A549 (cell line): ENCODE measurements at regions not wholly inside any gene's neighbourhood (a gene's known extent, or its start where the extent isn't known, plus 50 kb on each side); places are given as distances from the start of the nearest gene placed in this dataset.

Source experiments
- ATAC-seq, 2 experiments: fragments of 200-7000 bp in 1 of 2; fragments of >200 bp in 1 of 2; cut with Nextera tagmentation in 1 of 2; cut with Tn5 transposase in 1 of 2; 3 replicates each; pipeline versions ENCODE4 v1.8.0 to v1.9.1; 2018 to 2020; ENCODE audit warnings: mild to moderate bottlenecking in 1 of 2, moderate library complexity in 1 of 2
- CTCF ChIA-PET: fragments of 300-600 bp; sonication (Branson Sonifier 250); formaldehyde crosslinking; extraction: SDS; loops from one replicate; lab custom pipeline; 2021; ENCODE audit warnings: antibody characterized with exemption, inconsistent platforms; lab: Yijun Ruan, JAX
- POLR2A ChIA-PET: fragments of 350-600 bp; formaldehyde crosslinking; extraction: SDS; loops from one replicate; lab custom pipeline; 2021; ENCODE audit warnings: antibody characterized with exemption, inconsistent platforms; lab: Yijun Ruan, JAX
- DNase-seq, 2 experiments: peaks; one replicate each; pipeline versions ENCODE4 v3.0.0 to v3.0.0-alpha.2; 2011 to 2016; ENCODE audit warnings: low read depth in 1 of 2, low spot score in 1 of 2
- FAIRE-seq: peaks from 2 replicates; lab custom pipeline; 2011; peaks lifted over from hg19 to GRCh38; lab: Jason Lieb, UNC
- H3K27ac ChIP-seq, 2 experiments: fragments of >200 bp; sonication (Bioruptor Twin); formaldehyde crosslinking; 3 replicates each; pipeline ENCODE4 v1.5.1; 2016 to 2017
- H3K4me1 ChIP-seq: fragments of >200 bp; sonication (Bioruptor Twin); formaldehyde crosslinking; 3 replicates; pipeline ENCODE4 v1.6.1; 2016
- H3K4me2 ChIP-seq: fragments of >200 bp; sonication (Bioruptor Twin); formaldehyde crosslinking; 3 replicates; pipeline ENCODE4 v1.6.1; 2016
- H3K4me3 ChIP-seq: fragments of >200 bp; sonication (Bioruptor Twin); formaldehyde crosslinking; 3 replicates; pipeline ENCODE4 v1.5.1; 2016
- H3K9me3 ChIP-seq: fragments of >200 bp; sonication (Bioruptor Twin); formaldehyde crosslinking; 3 replicates; pipeline ENCODE4 v1.6.1; 2016
- BCL3 ChIP-seq: fragments of >200 bp; sonication (Bioruptor Twin); formaldehyde crosslinking; IDR thresholded peaks from 3 replicates; pipeline ENCODE4 v1.6.1; 2016
- CBX8 ChIP-seq: fragments of 200-600 bp; sonication (generic); IDR thresholded peaks from 2 replicates; pipeline ENCODE4 v1.6.1; 2016
- CHD2 ChIP-seq: fragments of 150-350 bp; IDR thresholded peaks from 2 replicates; pipeline ENCODE4 v1.6.1; 2014; ENCODE audit warnings: low read length; ENCODE audit not compliant: partially characterized antibody
- CHD4 ChIP-seq: fragments of 200-600 bp; sonication (generic); IDR thresholded peaks from 2 replicates; pipeline ENCODE4 v1.6.1; 2016; ENCODE audit warnings: antibody characterized with exemption, mild to moderate bottlenecking, borderline replicate concordance
- E2F6 ChIP-seq: IDR thresholded peaks from 2 replicates; pipeline ENCODE4 v1.6.1; 2012; ENCODE audit warnings: low read depth, borderline replicate concordance
- EHMT2 ChIP-seq: fragments of 200-600 bp; sonication (generic); IDR thresholded peaks from 2 replicates; pipeline ENCODE4 v1.6.1; 2016; ENCODE audit warnings: antibody characterized with exemption, low read depth, mild to moderate bottlenecking, moderate library complexity
- FOSB ChIP-seq: fragments of 250-450 bp; sonication (Bioruptor Pico); IDR thresholded peaks from 2 replicates; pipeline ENCODE4 v1.5.0; 2020; ENCODE audit warnings: mild to moderate bottlenecking, moderate library complexity
- FOXS1 ChIP-seq: fragments of 250-450 bp; sonication (Bioruptor Pico); IDR thresholded peaks from 2 replicates; pipeline ENCODE4 v1.5.0; 2020; ENCODE audit warnings: mild to moderate bottlenecking, moderate library complexity
- HOXB5 ChIP-seq: fragments of 250-450 bp; sonication (Bioruptor Pico); IDR thresholded peaks from 2 replicates; pipeline ENCODE4 v1.5.0; 2020; ENCODE audit warnings: mild to moderate bottlenecking, moderate library complexity
- JUN ChIP-seq, 2 experiments: fragments of >200 bp; sonication (Bioruptor Twin); formaldehyde crosslinking; IDR thresholded peaks; 2 replicates in 1 of 2; 3 replicates in 1 of 2; pipeline ENCODE4 v1.6.1; 2016 to 2017
- JUNB ChIP-seq: fragments of >200 bp; sonication (Bioruptor Twin); formaldehyde crosslinking; IDR thresholded peaks from 2 replicates; pipeline ENCODE4 v1.6.1; 2016
- KDM5A ChIP-seq: fragments of 200-600 bp; sonication (generic); IDR thresholded peaks from 2 replicates; pipeline ENCODE4 v1.6.1; 2016; ENCODE audit warnings: antibody characterized with exemption, mild to moderate bottlenecking
- MAFK ChIP-seq: fragments of 450-650 bp; IDR thresholded peaks from 2 replicates; pipeline ENCODE4 v1.6.1; 2014; ENCODE audit not compliant: partially characterized antibody
- MAZ ChIP-seq: fragments of 150-350 bp; IDR thresholded peaks from 2 replicates; pipeline ENCODE4 v1.6.1; 2014; ENCODE audit warnings: antibody characterized with exemption, low read depth, low read length, borderline replicate concordance
- MYC ChIP-seq: IDR thresholded peaks from 2 replicates; pipeline ENCODE4 v1.6.1; 2012; ENCODE audit warnings: mild to moderate bottlenecking, inconsistent platforms, low read length, improper control_type of control experiment, borderline replicate concordance
- NPAS2 ChIP-seq: fragments of 250-450 bp; sonication (Bioruptor Pico); IDR thresholded peaks from 2 replicates; pipeline ENCODE4 v1.8.0; 2022; ENCODE audit warnings: mild to moderate bottlenecking, moderate library complexity, borderline replicate concordance
- NR3C1 ChIP-seq: fragments of >200 bp; sonication (Bioruptor Twin); formaldehyde crosslinking; IDR thresholded peaks from 3 replicates; pipeline ENCODE4 v1.6.1; 2017
- PBX3 ChIP-seq: IDR thresholded peaks from 2 replicates; pipeline ENCODE4 v1.6.1; 2012
- POLR2A ChIP-seq: IDR thresholded peaks from 2 replicates; pipeline ENCODE4 v1.6.1; 2012; ENCODE audit warnings: mild to moderate bottlenecking, low read length
- POLR2AphosphoS2 ChIP-seq: conservative IDR thresholded peaks from 2 replicates; pipeline ENCODE4 v1.6.1; 2012; ENCODE audit warnings: low read length, improper control_type of control experiment, inconsistent platforms
- USF2 ChIP-seq: fragments of 450-650 bp; IDR thresholded peaks from 2 replicates; pipeline ENCODE4 v1.6.1; 2014; ENCODE audit warnings: antibody characterized with exemption
- ZNF302 ChIP-seq: fragments of 250-450 bp; sonication (Bioruptor Pico); IDR thresholded peaks from 2 replicates; pipeline ENCODE4 v1.9.0; 2021; ENCODE audit warnings: inconsistent platforms, mild to moderate bottlenecking, moderate library complexity
- ZSCAN20 ChIP-seq: fragments of 250-450 bp; sonication (Bioruptor Pico); IDR thresholded peaks from 2 replicates; pipeline ENCODE4 v1.8.0; 2022; ENCODE audit warnings: mild to moderate bottlenecking, moderate library complexity
- WGBS: methylation state at CpG from one replicate; pipeline ENCODE4 v1.1.6; 2017; ENCODE audit errors: missing lambda C conversion rate; 5-methylcytosine and 5-hydroxymethylcytosine counted together

- TF ChIP-seq E2F6 (no peak), MAFK (peak; percentile 52), FOXS1 (no peak), CBX8 (no peak), ZNF302 (CRISPR knock-in tag) (no peak), HOXB5 (no peak)
Measured at GRCh38 chr6:1552296-1552761, 57.4 kb upstream of the FOXC1 start (continued).

GRCh38 chr6:1553562-1554083, 56.1 kb upstream of the FOXC1 start:
- H3K27ac ChIP-seq = peak overlapping the region in 1 of 2 experiments; percentile 96; a peak in 3 of 6 replicates
- WGBS = 88% methylated on average over 9 of the region's 9 CpGs
- 0 out of 3 replicates have a peak, but pooled peaks cover 6% of the 10 kb centered on the region for H3K4me1 ChIP-seq
- POLR2A ChIA-PET = no interaction called here
- H3K4me2 ChIP-seq = peak overlapping the region; percentile 88; the same call in 2 of the 3 replicates
- DNase-seq = no peak
- TF ChIP-seq NR3C1 (no peak), MAFK (no peak), CHD2 (no peak), HOXB5 (no peak), ZSCAN20 (CRISPR knock-in tag) (no peak), NPAS2 (CRISPR knock-in tag) (no peak), POLR2A (no peak), BCL3 (no peak), JUN (IDR thresholded peaks at IDR 0.05) (no peak), USF2 (no peak), FOXS1 (no peak), KDM5A (no peak), POLR2AphosphoS2 (no peak), MYC (no peak), FOSB (CRISPR knock-in tag) (no peak), JUNB (no peak), CHD4 (no peak)
- CTCF ChIA-PET = interaction anchor here (1.6 kb wide), 2 partner anchors 67 to 73 kb away, joined by 8 to 9 read pairs; no protein-coding TSS in a partner anchor
- H3K4me3 ChIP-seq = no peak overlapping the region
- ATAC-seq = no peak
- FAIRE-seq = no peak
- no peaks in the 10 kb centered on the region for H3K9me3 ChIP-seq

- Histone ChIP-seq H3K9me3 (no peaks in the 10 kb centered on the region), H3K4me1 (0 out of 3 replicates have a peak, but pooled peaks cover 6% of the 10 kb centered on the region), H3K27ac (peak overlapping the region; percentile 90 to 96), H3K4me3 (peak overlapping the region; percentile 64), H3K4me2 (peak overlapping the region; percentile 88)
- 82% methylated on average over 8 of the region's 8 CpGs for WGBS
- FAIRE-seq (no peak), ATAC-seq (no peak)
- no peak for TF ChIP-seq MAZ
- TF ChIP-seq PBX3 = no peak
- no peak for TF ChIP-seq EHMT2
- no peak for TF ChIP-seq ZSCAN20 (CRISPR knock-in tag)
- TF ChIP-seq, all 56 proteins: peak for 0
- ChIA-PET CTCF (interaction anchor here (1.1 to 1.6 kb wide), 3 partner anchors 12 to 74 kb away, joined by 8 to 9 read pairs (median 8); no protein-coding TSS in a partner anchor), POLR2A (no interaction called here)
- DNase-seq = no peak
Measured at GRCh38 chr6:1554141-1554475, 55.6 kb upstream of the FOXC1 start.
